A549 (cell line): ENCODE measurements at regions not wholly inside any gene's neighbourhood (a gene's known extent, or its start where the extent isn't known, plus 50 kb on each side); places are given as distances from the start of the nearest gene placed in this dataset.

Experiments used
- ATAC-seq, 2 experiments: fragments of 200-7000 bp in 1 of 2; fragments of >200 bp in 1 of 2; cut with Nextera tagmentation in 1 of 2; cut with Tn5 transposase in 1 of 2; 3 replicates each; pipeline versions ENCODE4 v1.8.0 to v1.9.1; 2018 to 2020; ENCODE audit warnings: mild to moderate bottlenecking in 1 of 2, moderate library complexity in 1 of 2
- CTCF ChIA-PET: fragments of 300-600 bp; sonication (Branson Sonifier 250); formaldehyde crosslinking; extraction: SDS; loops from one replicate; lab custom pipeline; 2021; ENCODE audit warnings: antibody characterized with exemption, inconsistent platforms; lab: Yijun Ruan, JAX
- POLR2A ChIA-PET: fragments of 350-600 bp; formaldehyde crosslinking; extraction: SDS; loops from one replicate; lab custom pipeline; 2021; ENCODE audit warnings: antibody characterized with exemption, inconsistent platforms; lab: Yijun Ruan, JAX
- DNase-seq, 2 experiments: peaks; one replicate each; pipeline versions ENCODE4 v3.0.0 to v3.0.0-alpha.2; 2011 to 2016; ENCODE audit warnings: low read depth in 1 of 2, low spot score in 1 of 2
- FAIRE-seq: peaks from 2 replicates; lab custom pipeline; 2011; peaks lifted over from hg19 to GRCh38; lab: Jason Lieb, UNC
- H3K27ac ChIP-seq, 2 experiments: fragments of >200 bp; sonication (Bioruptor Twin); formaldehyde crosslinking; 3 replicates each; pipeline ENCODE4 v1.5.1; 2016 to 2017
- H3K4me1 ChIP-seq: fragments of >200 bp; sonication (Bioruptor Twin); formaldehyde crosslinking; 3 replicates; pipeline ENCODE4 v1.6.1; 2016
- H3K4me2 ChIP-seq: fragments of >200 bp; sonication (Bioruptor Twin); formaldehyde crosslinking; 3 replicates; pipeline ENCODE4 v1.6.1; 2016
- H3K4me3 ChIP-seq: fragments of >200 bp; sonication (Bioruptor Twin); formaldehyde crosslinking; 3 replicates; pipeline ENCODE4 v1.5.1; 2016
- H3K9me3 ChIP-seq: fragments of >200 bp; sonication (Bioruptor Twin); formaldehyde crosslinking; 3 replicates; pipeline ENCODE4 v1.6.1; 2016
- CBX2 ChIP-seq: fragments of 200-600 bp; sonication (generic); IDR thresholded peaks from 2 replicates; pipeline ENCODE4 v1.6.1; 2016; ENCODE audit warnings: low read depth, mild to moderate bottlenecking, borderline replicate concordance
- CHD2 ChIP-seq: fragments of 150-350 bp; IDR thresholded peaks from 2 replicates; pipeline ENCODE4 v1.6.1; 2014; ENCODE audit warnings: low read length; ENCODE audit not compliant: partially characterized antibody
- EHF ChIP-seq: fragments of 250-450 bp; sonication (Bioruptor Pico); IDR thresholded peaks from 2 replicates; pipeline ENCODE4 v1.5.0; 2020; ENCODE audit warnings: mild to moderate bottlenecking
- EP300 ChIP-seq, 2 experiments: fragments of >200 bp; sonication (Bioruptor Twin); formaldehyde crosslinking; IDR thresholded peaks; 2 replicates in 1 of 2; 3 replicates in 1 of 2; pipeline ENCODE4 v1.6.1; 2016 to 2017
- ESRRA ChIP-seq: fragments of 150-350 bp; IDR thresholded peaks from 2 replicates; pipeline ENCODE4 v1.6.1; 2014; ENCODE audit warnings: mild to moderate bottlenecking, low read length, borderline replicate concordance
- FOSL2 ChIP-seq, 2 experiments: fragments of 450-650 bp in 1 of 2; fragments of >200 bp in 1 of 2; sonication (Bioruptor Twin) in 1 of 2; formaldehyde crosslinking; IDR thresholded peaks; 2 replicates each; pipeline versions ENCODE4 v1.5.0 to v1.6.1; 2016 to 2020; ENCODE audit warnings: mild to moderate bottlenecking in 1 of 2, moderate library complexity in 1 of 2
- GATA3 ChIP-seq: IDR thresholded peaks from 2 replicates; pipeline ENCODE4 v1.6.1; 2012; ENCODE audit warnings: borderline replicate concordance
- HOXA7 ChIP-seq: fragments of 250-450 bp; sonication (Bioruptor Pico); IDR thresholded peaks from 2 replicates; pipeline ENCODE4 v1.5.0; 2020; ENCODE audit warnings: mild to moderate bottlenecking, moderate library complexity
- HOXB5 ChIP-seq: fragments of 250-450 bp; sonication (Bioruptor Pico); IDR thresholded peaks from 2 replicates; pipeline ENCODE4 v1.5.0; 2020; ENCODE audit warnings: mild to moderate bottlenecking, moderate library complexity
- JUN ChIP-seq, 2 experiments: fragments of >200 bp; sonication (Bioruptor Twin); formaldehyde crosslinking; IDR thresholded peaks; 2 replicates in 1 of 2; 3 replicates in 1 of 2; pipeline ENCODE4 v1.6.1; 2016 to 2017
- JUNB ChIP-seq: fragments of >200 bp; sonication (Bioruptor Twin); formaldehyde crosslinking; IDR thresholded peaks from 2 replicates; pipeline ENCODE4 v1.6.1; 2016
- KDM5A ChIP-seq: fragments of 200-600 bp; sonication (generic); IDR thresholded peaks from 2 replicates; pipeline ENCODE4 v1.6.1; 2016; ENCODE audit warnings: antibody characterized with exemption, mild to moderate bottlenecking
- MAFK ChIP-seq: fragments of 450-650 bp; IDR thresholded peaks from 2 replicates; pipeline ENCODE4 v1.6.1; 2014; ENCODE audit not compliant: partially characterized antibody
- NFE2L2 ChIP-seq: fragments of 150-350 bp; conservative IDR thresholded peaks from 2 replicates; pipeline ENCODE4 v1.6.1; 2014; ENCODE audit warnings: low read length
- NPAS2 ChIP-seq: fragments of 250-450 bp; sonication (Bioruptor Pico); IDR thresholded peaks from 2 replicates; pipeline ENCODE4 v1.8.0; 2022; ENCODE audit warnings: mild to moderate bottlenecking, moderate library complexity, borderline replicate concordance
- NR3C1 ChIP-seq: fragments of >200 bp; sonication (Bioruptor Twin); formaldehyde crosslinking; IDR thresholded peaks from 3 replicates; pipeline ENCODE4 v1.6.1; 2017
- RARB ChIP-seq: fragments of 250-450 bp; sonication (Bioruptor Pico); IDR thresholded peaks from 2 replicates; pipeline ENCODE4 v1.8.0; 2021; ENCODE audit warnings: mild to moderate bottlenecking, moderate library complexity
- RCOR1 ChIP-seq: fragments of 150-350 bp; IDR thresholded peaks from 2 replicates; pipeline ENCODE4 v1.6.1; 2014; ENCODE audit warnings: antibody characterized with exemption, low read length, low read depth
- SREBF2 ChIP-seq: fragments of 450-650 bp; IDR thresholded peaks from 2 replicates; pipeline ENCODE4 v1.6.1; 2014; ENCODE audit warnings: mild to moderate bottlenecking, moderate library complexity
- TP53 ChIP-seq: fragments of 250-450 bp; sonication (Bioruptor Pico); IDR thresholded peaks from 2 replicates; pipeline ENCODE4 v1.5.0; 2021; ENCODE audit warnings: mild to moderate bottlenecking, moderate library complexity
- WGBS: methylation state at CpG from one replicate; pipeline ENCODE4 v1.1.6; 2017; ENCODE audit errors: missing lambda C conversion rate; 5-methylcytosine and 5-hydroxymethylcytosine counted together
- TF ChIP-seq, protein P1 (sequence below): IDR thresholded peaks from 2 replicates; pipeline ENCODE4 v1.6.1; 2012; ENCODE audit warnings: low read depth, borderline replicate concordance
- TF ChIP-seq, protein P2 (sequence below): fragments of >200 bp; sonication (Bioruptor Twin); formaldehyde crosslinking; IDR thresholded peaks from 2 replicates; pipeline ENCODE4 v1.6.1; 2016
- TF ChIP-seq, protein P3 (sequence below): IDR thresholded peaks from 2 replicates; pipeline ENCODE4 v1.6.1; 2012
- TF ChIP-seq, protein P4 (sequence below): IDR thresholded peaks from 2 replicates; pipeline ENCODE4 v1.6.1; 2012
- TF ChIP-seq, protein P5 (sequence below): fragments of 250-450 bp; sonication (Bioruptor Pico); IDR thresholded peaks from 2 replicates; pipeline ENCODE4 v1.5.0; 2021; ENCODE audit warnings: mild to moderate bottlenecking, moderate library complexity, borderline replicate concordance

DNA sequence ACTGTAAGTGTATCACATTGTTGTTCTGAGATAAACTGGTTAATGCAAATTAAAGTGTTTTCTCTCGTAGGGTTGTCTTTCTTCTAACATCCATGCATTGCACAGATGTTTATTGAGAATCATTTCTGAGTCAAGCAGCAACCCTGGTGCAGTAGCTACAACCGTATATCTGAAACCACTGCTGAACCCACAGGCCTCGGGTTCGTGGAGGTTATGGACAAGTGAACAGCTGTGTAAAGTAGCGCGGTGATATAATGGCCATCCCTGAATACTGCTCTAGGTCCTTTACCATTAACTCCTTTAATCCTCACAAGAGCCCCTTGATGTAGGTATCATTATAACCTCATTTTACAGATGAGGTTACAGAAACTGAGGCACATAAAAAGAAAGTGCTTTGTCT, 486.1 kb upstream of the TMEM132C start:
- FAIRE-seq (no peak), ATAC-seq (no peak), DNase-seq (no peak)
- no peak for TF ChIP-seq NR3C1
- TF ChIP-seq, protein P1, sequence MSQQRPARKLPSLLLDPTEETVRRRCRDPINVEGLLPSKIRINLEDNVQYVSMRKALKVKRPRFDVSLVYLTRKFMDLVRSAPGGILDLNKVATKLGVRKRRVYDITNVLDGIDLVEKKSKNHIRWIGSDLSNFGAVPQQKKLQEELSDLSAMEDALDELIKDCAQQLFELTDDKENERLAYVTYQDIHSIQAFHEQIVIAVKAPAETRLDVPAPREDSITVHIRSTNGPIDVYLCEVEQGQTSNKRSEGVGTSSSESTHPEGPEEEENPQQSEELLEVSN, result no peak
- TF ChIP-seq TP53, result no peak
- no peak for TF ChIP-seq JUNB
- no peak for TF ChIP-seq RARB (CRISPR knock-in tag)
- H3K27ac ChIP-seq, result no peak overlapping the region
- no peaks in the 10 kb centered on the region for H3K4me1 ChIP-seq
- POLR2A ChIA-PET, result no interaction called here
- H3K4me3 ChIP-seq, result no peak overlapping the region
- H3K4me2 ChIP-seq, result no peak overlapping the region
- CTCF ChIA-PET, result no interaction called here
- WGBS, result 3% methylated on average over 6 of the region's 6 CpGs
- no peaks in the 10 kb centered on the region for H3K9me3 ChIP-seq

DNA sequence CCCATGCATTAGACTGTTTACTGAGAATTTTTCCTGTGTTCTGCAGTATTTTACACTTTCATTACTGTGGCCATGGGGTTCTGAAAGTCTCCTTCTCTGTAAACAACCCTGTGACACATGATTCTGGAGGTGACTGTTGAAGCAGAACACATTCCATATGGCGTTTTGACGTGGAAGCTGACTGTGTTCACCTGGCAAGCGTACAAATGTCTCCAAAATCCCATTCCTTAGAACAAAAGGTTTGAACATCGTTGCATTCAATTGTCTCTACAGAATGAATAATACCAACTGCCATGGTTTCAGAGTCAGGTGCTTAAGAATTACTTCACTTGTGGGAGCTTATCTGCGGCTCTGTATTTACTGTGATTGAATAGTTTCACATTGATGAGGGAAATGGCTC, 485.6 kb upstream of the TMEM132C start:
- Histone ChIP-seq H3K27ac (no peak overlapping the region), H3K4me1 (no peaks in the 10 kb centered on the region), H3K4me2 (no peak overlapping the region), H3K4me3 (no peak overlapping the region), H3K9me3 (no peaks in the 10 kb centered on the region)
- no peak for FAIRE-seq
- ChIA-PET POLR2A (no interaction called here), CTCF (interaction anchor here (0.9 kb wide), 1 partner anchor 9 kb away, joined by 3 read pairs; no protein-coding TSS in a partner anchor)
- no peak for ATAC-seq
- WGBS, result 3% methylated on average over 5 of the region's 5 CpGs
- DNase-seq, result no peak
- TF ChIP-seq RCOR1 (no peak), KDM5A (no peak), SREBF2 (no peak), RARB (CRISPR knock-in tag) (no peak), FOSL2 (IDR thresholded peaks at IDR 0.05) (no peak), FOSL2 (CRISPR knock-in tag; IDR thresholded peaks at IDR 0.05) (no peak), JUNB (no peak), GATA3 (no peak), CBX2 (no peak)
- TF ChIP-seq, protein P2, sequence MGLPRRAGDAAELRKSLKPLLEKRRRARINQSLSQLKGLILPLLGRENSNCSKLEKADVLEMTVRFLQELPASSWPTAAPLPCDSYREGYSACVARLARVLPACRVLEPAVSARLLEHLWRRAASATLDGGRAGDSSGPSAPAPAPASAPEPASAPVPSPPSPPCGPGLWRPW, result no peak

DNA sequence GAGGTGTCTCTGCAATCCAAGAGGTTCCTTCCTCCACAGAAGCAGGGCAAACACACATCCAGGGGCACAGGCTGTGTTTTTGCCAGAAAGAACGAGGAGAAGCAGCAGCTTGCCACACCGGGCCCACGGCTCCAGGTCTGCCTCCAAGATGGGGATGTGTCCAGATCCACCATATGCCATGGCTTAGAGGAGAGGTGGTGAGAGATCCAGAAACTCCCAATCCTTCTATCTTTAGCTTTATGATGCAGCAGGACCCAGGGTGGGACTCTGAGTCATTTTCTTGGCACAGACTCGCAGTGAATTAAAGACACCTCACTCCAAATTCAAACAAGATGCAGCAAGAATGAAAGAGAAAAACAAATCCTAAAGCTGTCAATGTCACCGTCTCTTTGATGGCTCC, 481.4 kb upstream of the TMEM132C start:
- FAIRE-seq (no peak), DNase-seq (no peak), ATAC-seq (no peak)
- Histone ChIP-seq H3K4me1 (no peaks in the 10 kb centered on the region), H3K27ac (no peak overlapping the region), H3K4me2 (no peak overlapping the region), H3K9me3 (no peaks in the 10 kb centered on the region), H3K4me3 (no peak overlapping the region)
- WGBS, result 8% methylated on average over 5 of the region's 5 CpGs
- no peak for TF ChIP-seq NFE2L2
- TF ChIP-seq, protein P3, sequence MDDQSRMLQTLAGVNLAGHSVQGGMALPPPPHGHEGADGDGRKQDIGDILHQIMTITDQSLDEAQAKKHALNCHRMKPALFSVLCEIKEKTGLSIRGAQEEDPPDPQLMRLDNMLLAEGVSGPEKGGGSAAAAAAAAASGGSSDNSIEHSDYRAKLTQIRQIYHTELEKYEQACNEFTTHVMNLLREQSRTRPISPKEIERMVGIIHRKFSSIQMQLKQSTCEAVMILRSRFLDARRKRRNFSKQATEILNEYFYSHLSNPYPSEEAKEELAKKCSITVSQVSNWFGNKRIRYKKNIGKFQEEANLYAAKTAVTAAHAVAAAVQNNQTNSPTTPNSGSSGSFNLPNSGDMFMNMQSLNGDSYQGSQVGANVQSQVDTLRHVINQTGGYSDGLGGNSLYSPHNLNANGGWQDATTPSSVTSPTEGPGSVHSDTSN, result no peak
- ChIA-PET POLR2A (no interaction called here), CTCF (no interaction called here)

DNA sequence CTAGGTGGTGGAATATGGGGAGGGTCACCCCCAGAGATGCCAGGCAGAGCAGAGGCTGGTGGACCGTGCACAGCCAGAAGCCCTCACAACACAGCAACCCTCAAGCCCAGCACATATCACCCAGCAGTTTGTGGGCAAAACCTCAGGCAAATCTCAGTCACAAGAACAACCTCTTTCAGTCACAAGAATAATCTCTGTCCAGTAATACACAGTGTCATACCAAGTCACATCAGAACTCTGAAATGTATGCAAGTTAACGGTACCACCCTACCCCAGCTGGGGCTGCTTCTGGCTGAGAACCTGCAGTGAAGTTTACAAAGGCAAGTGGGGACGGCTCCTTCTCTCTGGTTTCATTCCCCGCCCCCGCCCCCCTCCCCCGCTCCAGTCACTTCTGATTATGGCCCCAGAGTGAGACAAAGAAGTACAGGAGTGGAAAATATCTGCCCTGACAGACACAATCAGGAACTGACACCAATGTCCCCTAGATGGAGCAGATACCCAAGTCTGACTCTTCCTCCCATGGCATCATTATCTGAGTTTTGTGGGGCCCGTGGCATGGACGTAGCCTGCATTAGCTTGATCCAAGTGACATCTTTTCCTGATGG, 480.9 kb upstream of the TMEM132C start:
- no peak for FAIRE-seq
- Histone ChIP-seq H3K4me1 (no peaks in the 10 kb centered on the region), H3K9me3 (no peaks in the 10 kb centered on the region), H3K4me2 (no peak overlapping the region)
- ChIA-PET POLR2A (no interaction called here), CTCF (no interaction called here)
- WGBS, result 3% methylated on average over 8 of the region's 8 CpGs
- ATAC-seq, result no peak
- DNase-seq, result no peak
- TF ChIP-seq NPAS2, result no peak
- TF ChIP-seq JUN (IDR thresholded peaks at IDR 0.05), result no peak
- TF ChIP-seq, protein P4, sequence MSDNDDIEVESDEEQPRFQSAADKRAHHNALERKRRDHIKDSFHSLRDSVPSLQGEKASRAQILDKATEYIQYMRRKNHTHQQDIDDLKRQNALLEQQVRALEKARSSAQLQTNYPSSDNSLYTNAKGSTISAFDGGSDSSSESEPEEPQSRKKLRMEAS, result no peak
- no peak for TF ChIP-seq TP53
- TF ChIP-seq KDM5A, result no peak
- TF ChIP-seq HOXA7 (CRISPR knock-in tag), result no peak
- no peak for TF ChIP-seq JUNB
- no peak for TF ChIP-seq HOXB5 (CRISPR knock-in tag)
- no peak for TF ChIP-seq ESRRA
- no peak for TF ChIP-seq GATA3
- no peak for TF ChIP-seq SREBF2
- TF ChIP-seq EHF (CRISPR knock-in tag), result no peak
- TF ChIP-seq EP300 (IDR thresholded peaks at IDR 0.05), result no peak
- no peak for TF ChIP-seq MAFK
- TF ChIP-seq, protein P5, sequence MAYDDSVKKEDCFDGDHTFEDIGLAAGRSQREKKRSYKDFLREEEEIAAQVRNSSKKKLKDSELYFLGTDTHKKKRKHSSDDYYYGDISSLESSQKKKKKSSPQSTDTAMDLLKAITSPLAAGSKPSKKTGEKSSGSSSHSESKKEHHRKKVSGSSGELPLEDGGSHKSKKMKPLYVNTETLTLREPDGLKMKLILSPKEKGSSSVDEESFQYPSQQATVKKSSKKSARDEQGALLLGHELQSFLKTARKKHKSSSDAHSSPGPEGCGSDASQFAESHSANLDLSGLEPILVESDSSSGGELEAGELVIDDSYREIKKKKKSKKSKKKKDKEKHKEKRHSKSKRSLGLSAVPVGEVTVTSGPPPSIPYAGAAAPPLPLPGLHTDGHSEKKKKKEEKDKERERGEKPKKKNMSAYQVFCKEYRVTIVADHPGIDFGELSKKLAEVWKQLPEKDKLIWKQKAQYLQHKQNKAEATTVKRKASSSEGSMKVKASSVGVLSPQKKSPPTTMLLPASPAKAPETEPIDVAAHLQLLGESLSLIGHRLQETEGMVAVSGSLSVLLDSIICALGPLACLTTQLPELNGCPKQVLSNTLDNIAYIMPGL, result no peak
- no peak for TF ChIP-seq CHD2
- TF ChIP-seq, protein P3, result no peak
- TF ChIP-seq, all 56 proteins: peak for 0
- H3K27ac ChIP-seq, result no peak overlapping the region
- no peak overlapping the region for H3K4me3 ChIP-seq
